ENCODE measurements at regions not wholly inside any gene's neighbourhood (a gene's known extent, or its start where the extent isn't known, plus 50 kb on each side); places are given as distances from the start of the nearest gene placed in this dataset.
"Not testable (repeated sequence)": the region's sequence is repeated elsewhere in the genome, so short reads cannot be mapped to it uniquely, and the experiment has no call there.

- DNase-seq = no peak
Measured at GRCh38 chr6:158920311-158920905, 79.6 kb downstream of the RSPH3 start.

- DNase-seq = no peak
Measured at GRCh38 chr6:158919865-158920264, 80.1 kb downstream of the RSPH3 start.

- DNase-seq = no peak
Measured at GRCh38 chr6:158916617-158917016, 83.4 kb downstream of the RSPH3 start.

- DNase-seq = no peak
Measured at GRCh38 chr6:158914923-158915322, 85.1 kb downstream of the RSPH3 start.

- DNase-seq = no peak
Measured at GRCh38 chr6:158913580-158913979, 86.4 kb downstream of the RSPH3 start.

- DNase-seq = no peak
Measured at GRCh38 chr6:158912655-158913054, 87.3 kb downstream of the RSPH3 start.

- DNase-seq = peak; percentile 49
Measured at GRCh38 chr6:158911746-158912480, 88.1 kb downstream of the RSPH3 start.

- DNase-seq = peak; percentile 35
Measured at GRCh38 chr6:158910484-158911440, 89.2 kb downstream of the RSPH3 start.

- peak; percentile 11 for DNase-seq
Measured at GRCh38 chr6:158909938-158910337, 90.1 kb downstream of the RSPH3 start.

GRCh38 chr6:158908606-158909005, 89.4 kb upstream of the EZR start:
- no peak for DNase-seq

- DNase-seq = no peak
Measured at GRCh38 chr6:158907931-158908330, 88.8 kb upstream of the EZR start.

GRCh38 chr6:158906926-158907325, 87.8 kb upstream of the EZR start:
- no peak for DNase-seq

GRCh38 chr6:158905277-158905676, 86.1 kb upstream of the EZR start:
- DNase-seq = no peak

- DNase-seq = no peak
Measured at GRCh38 chr6:158903801-158904200, 84.6 kb upstream of the EZR start.

GRCh38 chr6:158900663-158901312, 81.6 kb upstream of the EZR start:
- no peak for DNase-seq

GRCh38 chr6:158897236-158897635, 78.1 kb upstream of the EZR start:
- no peak for DNase-seq

GRCh38 chr6:158895661-158896060, 76.5 kb upstream of the EZR start:
- no peak for DNase-seq

GRCh38 chr6:158894193-158894592, 75.0 kb upstream of the EZR start:
- DNase-seq = no peak

- DNase-seq = no peak
Measured at GRCh38 chr6:158892266-158892665, 73.1 kb upstream of the EZR start.

- DNase-seq = not testable (repeated sequence)
Measured at GRCh38 chr6:158891560-158891959, 72.4 kb upstream of the EZR start.

GRCh38 chr6:158888171-158888570, 69.0 kb upstream of the EZR start:
- not testable (repeated sequence) for DNase-seq

GRCh38 chr6:158886346-158886977, 67.3 kb upstream of the EZR start:
- not testable (repeated sequence) for DNase-seq

GRCh38 chr6:158881884-158882283, 62.7 kb upstream of the EZR start:
- not testable (repeated sequence) for DNase-seq
